ENCODE measurements at regions not wholly inside any gene's neighbourhood (a gene's known extent, or its start where the extent isn't known, plus 50 kb on each side); places are given as distances from the start of the nearest gene placed in this dataset.

- TF ChIP-seq CTCF (tag by site-specific recombination; IDR thresholded peaks at IDR 0.05) (no peak), ZBTB21 (tag by site-specific recombination; IDR thresholded peaks at IDR 0.05) (no peak), ZNF146 (tag by site-specific recombination; IDR thresholded peaks at IDR 0.05) (no peak), ATF2 (tag by site-specific recombination; IDR thresholded peaks at IDR 0.05; ENCODE audit: low read depth) (no peak), ZNF596 (tag by site-specific recombination; IDR thresholded peaks at IDR 0.05) (no peak), SETDB1 (IDR thresholded peaks at IDR 0.05; ENCODE audit: insufficient read length, low read length) (no peak), ZNF274 (IDR thresholded peaks at IDR 0.05; ENCODE audit: low read length) (no peak), ZNF274 (tag by site-specific recombination; IDR thresholded peaks at IDR 0.05; ENCODE audit: borderline replicate concordance) (no peak), ZNF449 (tag by site-specific recombination; IDR thresholded peaks at IDR 0.05) (no peak), ZNF433 (tag by site-specific recombination; IDR thresholded peaks at IDR 0.05; ENCODE audit: low read depth) (no peak), BCL11A (tag by site-specific recombination; IDR thresholded peaks at IDR 0.05; ENCODE audit: low read depth) (no peak), ZNF664 (tag by site-specific recombination; IDR thresholded peaks at IDR 0.05) (no peak), ZNF37A (tag by site-specific recombination; IDR thresholded peaks at IDR 0.05) (no peak), ZNF473 (tag by site-specific recombination; IDR thresholded peaks at IDR 0.05) (no peak)
Observed at GRCh38 chr19:27843861-27844260, 1369.1 kb downstream of the UQCRFS1 start.
